HEK293T (cell line): ENCODE measurements at regions not wholly inside any gene's neighbourhood (a gene's known extent, or its start where the extent isn't known, plus 50 kb on each side); places are given as distances from the start of the nearest gene placed in this dataset.

Experiments used
- CTCF ChIA-PET: fragments of 350-600 bp; formaldehyde crosslinking; extraction: SDS; loops from one replicate; lab custom pipeline; 2021; ENCODE audit warnings: antibody characterized with exemption, inconsistent platforms; lab: Yijun Ruan, JAX
- POLR2A ChIA-PET: fragments of 350-600 bp; formaldehyde crosslinking; extraction: SDS; loops from one replicate; lab custom pipeline; 2020; ENCODE audit warnings: antibody characterized with exemption, inconsistent platforms; lab: Yijun Ruan, JAX
- DNase-seq: peaks from one replicate; pipeline ENCODE4 v3.0.0; 2012; ENCODE audit warnings: mixed read lengths; ENCODE audit errors: extremely low spot score
- ARNT ChIP-seq: fragments of 450-650 bp; IDR thresholded peaks from 2 replicates; pipeline ENCODE4 v1.6.1; 2017; ENCODE audit warnings: mild to moderate bottlenecking
- BHLHE40 ChIP-seq: fragments of 450-650 bp; IDR thresholded peaks from 2 replicates; pipeline ENCODE4 v1.6.1; 2016; ENCODE audit warnings: mild to moderate bottlenecking, moderate library complexity, borderline replicate concordance
- CTBP1 ChIP-seq: fragments of 450-650 bp; IDR thresholded peaks from 2 replicates; pipeline ENCODE4 v1.6.1; 2016; ENCODE audit warnings: borderline replicate concordance
- ELF4 ChIP-seq: fragments of 450-650 bp; IDR thresholded peaks from 2 replicates; pipeline ENCODE4 v1.6.1; 2017; ENCODE audit warnings: antibody characterized with exemption
- FOXA1 ChIP-seq: fragments of 450-650 bp; IDR thresholded peaks from 2 replicates; pipeline ENCODE4 v1.6.1; 2016; ENCODE audit warnings: mild to moderate bottlenecking
- FOXK2 ChIP-seq: fragments of 450-650 bp; IDR thresholded peaks from 2 replicates; pipeline ENCODE4 v1.6.1; 2016; ENCODE audit warnings: mild to moderate bottlenecking
- FOXM1 ChIP-seq: fragments of 450-650 bp; IDR thresholded peaks from 2 replicates; pipeline ENCODE4 v1.6.1; 2017; ENCODE audit warnings: mild to moderate bottlenecking, borderline replicate concordance
- HDGF ChIP-seq: fragments of 450-650 bp; IDR thresholded peaks from 2 replicates; pipeline ENCODE4 v1.6.1; 2017; ENCODE audit warnings: antibody characterized with exemption, borderline replicate concordance
- L3MBTL2 ChIP-seq: fragments of 450-650 bp; conservative IDR thresholded peaks from 2 replicates; pipeline ENCODE4 v1.6.1; 2016; ENCODE audit warnings: mild to moderate bottlenecking
- LEF1 ChIP-seq: fragments of 450-650 bp; IDR thresholded peaks from 2 replicates; pipeline ENCODE4 v1.6.1; 2017; ENCODE audit warnings: mild to moderate bottlenecking, borderline replicate concordance
- NFRKB ChIP-seq: fragments of 450-650 bp; IDR thresholded peaks from 2 replicates; pipeline ENCODE4 v1.6.1; 2016; ENCODE audit warnings: mild to moderate bottlenecking, moderate library complexity
- PKNOX1 ChIP-seq: fragments of 450-650 bp; IDR thresholded peaks from 2 replicates; pipeline ENCODE4 v1.6.1; 2016
- SP1 ChIP-seq: fragments of 450-650 bp; IDR thresholded peaks from 2 replicates; pipeline ENCODE4 v1.6.1; 2017
- SUZ12 ChIP-seq: fragments of 450-650 bp; IDR thresholded peaks from 2 replicates; pipeline ENCODE4 v1.6.1; 2016; ENCODE audit warnings: mild to moderate bottlenecking
- TARDBP ChIP-seq: fragments of 450-650 bp; IDR thresholded peaks from 2 replicates; pipeline ENCODE4 v1.6.1; 2016
- ZNF384 ChIP-seq: fragments of 450-650 bp; IDR thresholded peaks from 2 replicates; pipeline ENCODE4 v1.6.1; 2016

GRCh38 chr15:94592495-94592894 is 361.1 kb downstream of the MCTP2 start:
- TF ChIP-seq BHLHE40 (no peak), LEF1 (no peak), FOXK2 (no peak), PKNOX1 (no peak), ARNT (no peak), FOXM1 (no peak), HDGF (no peak), CTBP1 (no peak), NFRKB (no peak), SUZ12 (no peak), SP1 (no peak), TARDBP (no peak), ZNF384 (no peak), ELF4 (no peak), FOXA1 (no peak), L3MBTL2 (no peak)
- no peak for DNase-seq
- POLR2A ChIA-PET, result no interaction called here
- CTCF ChIA-PET, result no interaction called here

GRCh38 chr15:94596707-94597106 is 365.3 kb downstream of the MCTP2 start:
- no peak for TF ChIP-seq HDGF
- TF ChIP-seq FOXM1, result no peak
- no peak for TF ChIP-seq FOXK2
- no peak for TF ChIP-seq L3MBTL2
- TF ChIP-seq PKNOX1, result no peak
- TF ChIP-seq ZNF384, result no peak
- TF ChIP-seq ARNT, result no peak
- TF ChIP-seq BHLHE40, result no peak
- no peak for TF ChIP-seq SP1
- no peak for TF ChIP-seq LEF1
- TF ChIP-seq TARDBP, result no peak
- no peak for TF ChIP-seq NFRKB
- TF ChIP-seq CTBP1, result no peak
- no peak for TF ChIP-seq FOXA1
- ChIA-PET POLR2A (no interaction called here), CTCF (no interaction called here)
- no peak for DNase-seq

- TF ChIP-seq SP1 (no peak), L3MBTL2 (no peak), PKNOX1 (no peak), BHLHE40 (no peak), FOXA1 (no peak), FOXM1 (no peak), CTBP1 (no peak), ARNT (no peak), TARDBP (no peak), NFRKB (no peak), ZNF384 (no peak), ELF4 (no peak), SUZ12 (no peak), FOXK2 (no peak), LEF1 (no peak), HDGF (no peak)
These were observed 369.1 kb downstream of the MCTP2 start for GRCh38 chr15:94600505-94600904.

GRCh38 chr15:94602754-94603470 is 371.6 kb downstream of the MCTP2 start:
- TF ChIP-seq FOXA1 (no peak), LEF1 (no peak), L3MBTL2 (no peak), SUZ12 (no peak), NFRKB (no peak), FOXK2 (no peak), PKNOX1 (no peak), TARDBP (no peak), CTBP1 (no peak), HDGF (no peak), BHLHE40 (no peak), ARNT (no peak), FOXM1 (no peak), SP1 (no peak), ELF4 (no peak), ZNF384 (no peak)
- ChIA-PET CTCF (no interaction called here), POLR2A (no interaction called here)
- DNase-seq, result no peak

More at GRCh38 chr15:94600505-94600904, 369.1 kb downstream of the MCTP2 start:
- ChIA-PET CTCF (no interaction called here), POLR2A (no interaction called here)
- DNase-seq, result no peak

- no peak for DNase-seq
- TF ChIP-seq SP1 (no peak), FOXM1 (no peak), LEF1 (no peak), BHLHE40 (no peak), CTBP1 (no peak), SUZ12 (no peak), PKNOX1 (no peak), ARNT (no peak), TARDBP (no peak), FOXK2 (no peak), ZNF384 (no peak), ELF4 (no peak), FOXA1 (no peak), HDGF (no peak), NFRKB (no peak), L3MBTL2 (no peak)
- ChIA-PET POLR2A (no interaction called here), CTCF (no interaction called here)
These were observed 374.9 kb downstream of the MCTP2 start for GRCh38 chr15:94606286-94606685.
